ENCODE measurements at regions not wholly inside any gene's neighbourhood (a gene's known extent, or its start where the extent isn't known, plus 50 kb on each side); places are given as distances from the start of the nearest gene placed in this dataset.

GRCh38 chr21:20581361-20581760 lies 416.8 kb upstream of the NCAM2 start:
- Mint-ChIP-seq H3K4me1 (no peaks in the 10 kb centered on the region), H3K27me3 (ENCODE audit: insufficient read depth) (no peaks in the 10 kb centered on the region), H3K9me3 (peaks cover 2% of the 10 kb centered on the region), H3K27ac (no peak overlapping the region), H3K36me3 (ENCODE audit: low read depth) (no peaks in the 10 kb centered on the region), H3K4me3 (no peak overlapping the region)
- Histone ChIP-seq H3K36me3 (ENCODE audit: control insufficient read depth, insufficient read depth, low read length) (no peaks in the 10 kb centered on the region), H3K9me3 (ENCODE audit: control insufficient read depth, low read length) (peaks cover 5% of the 10 kb centered on the region), H3K27me3 (ENCODE audit: control insufficient read depth, insufficient read depth, low read length, poor library complexity, severe bottlenecking) (no peaks in the 10 kb centered on the region), H3K27ac (ENCODE audit: low read depth, low read length) (no peak overlapping the region), H3K4me1 (ENCODE audit: control insufficient read depth, insufficient read depth, low read length) (no peaks in the 10 kb centered on the region), H3K4me3 (ENCODE audit: low read length) (no peak overlapping the region), H3K9ac (ENCODE audit: extremely low read depth, low read length, poor library complexity, severe bottlenecking) (no peak overlapping the region)
- TF ChIP-seq CTCF (conservative IDR thresholded peaks at IDR 0.05) = no peak
- WGBS, 2 experiments (ENCODE audit: insufficient coverage in 1 of 2, insufficient read length in 1 of 2) = 83% methylated on average over 1 of the region's 1 CpG; no CpG with 5 or more reads in 1 of the 2 experiments
- DNase-seq = no peak

GRCh38 chr21:20591284-20591683 lies 406.9 kb upstream of the NCAM2 start:
- no CpG with 5 or more reads among the region's 1 CpG for WGBS, 2 experiments (ENCODE audit: insufficient coverage in 1 of 2, insufficient read length in 1 of 2)
- Mint-ChIP-seq H3K27ac (no peak overlapping the region), H3K9me3 (peaks cover 26% of the 10 kb centered on the region), H3K36me3 (ENCODE audit: low read depth) (peaks cover 3% of the 10 kb centered on the region), H3K4me1 (peaks cover 4% of the 10 kb centered on the region), H3K27me3 (ENCODE audit: insufficient read depth) (no peaks in the 10 kb centered on the region), H3K4me3 (no peak overlapping the region)
- no peak overlapping the region for H3K4me3 ChIP-seq (ENCODE audit: low read length)
- no peaks in the 10 kb centered on the region for H3K4me1 ChIP-seq (ENCODE audit: control insufficient read depth, insufficient read depth, low read length)
- H3K9me3 ChIP-seq (ENCODE audit: control insufficient read depth, low read length) = peaks cover 11% of the 10 kb centered on the region
- DNase-seq = no peak
- no peak for TF ChIP-seq CTCF (conservative IDR thresholded peaks at IDR 0.05)
- H3K27ac ChIP-seq (ENCODE audit: low read depth, low read length) = no peak overlapping the region
- no peaks in the 10 kb centered on the region for H3K36me3 ChIP-seq (ENCODE audit: control insufficient read depth, insufficient read depth, low read length)
- no peaks in the 10 kb centered on the region for H3K27me3 ChIP-seq (ENCODE audit: control insufficient read depth, insufficient read depth, low read length, poor library complexity, severe bottlenecking)
- no peak overlapping the region for H3K9ac ChIP-seq (ENCODE audit: extremely low read depth, low read length, poor library complexity, severe bottlenecking)

- peaks cover 11% of the 10 kb centered on the region for H3K9me3 ChIP-seq (ENCODE audit: control insufficient read depth, low read length)
- DNase-seq = peak; percentile 31
- no peaks in the 10 kb centered on the region for H3K36me3 ChIP-seq (ENCODE audit: control insufficient read depth, insufficient read depth, low read length)
- H3K27me3 ChIP-seq (ENCODE audit: control insufficient read depth, insufficient read depth, low read length, poor library complexity, severe bottlenecking) = no peaks in the 10 kb centered on the region
- H3K4me3 ChIP-seq (ENCODE audit: low read length) = peak overlapping the region; percentile 48
- H3K4me1 ChIP-seq (ENCODE audit: control insufficient read depth, insufficient read depth, low read length) = no peaks in the 10 kb centered on the region
- peaks cover 3% of the 10 kb centered on the region for H3K36me3 Mint-ChIP-seq (ENCODE audit: low read depth)
- H3K27me3 Mint-ChIP-seq (ENCODE audit: insufficient read depth) = no peaks in the 10 kb centered on the region
- H3K4me1 Mint-ChIP-seq = peaks cover 4% of the 10 kb centered on the region
- peaks cover 26% of the 10 kb centered on the region for H3K9me3 Mint-ChIP-seq
- no peak overlapping the region for H3K27ac ChIP-seq (ENCODE audit: low read depth, low read length)
- H3K27ac Mint-ChIP-seq = no peak overlapping the region
- no peak overlapping the region for H3K9ac ChIP-seq (ENCODE audit: extremely low read depth, low read length, poor library complexity, severe bottlenecking)
- H3K4me3 Mint-ChIP-seq = no peak overlapping the region
- no peak for TF ChIP-seq CTCF (conservative IDR thresholded peaks at IDR 0.05)
Observed at GRCh38 chr21:20592463-20592862, 405.7 kb upstream of the NCAM2 start.

All from endodermal cell (in vitro differentiated cells).